ELR (cell line): ENCODE measurements at regions not wholly inside any gene's neighbourhood (a gene's known extent, or its start where the extent isn't known, plus 50 kb on each side); places are given as distances from the start of the nearest gene placed in this dataset.
"Not testable (repeated sequence)": the region's sequence is repeated elsewhere in the genome, so short reads cannot be mapped to it uniquely, and the experiment has no call there.

ENCODE experiments used
- DNase-seq: peaks from one replicate; pipeline ENCODE4 v3.0.0-alpha.2; 2015; ENCODE audit warnings: low read depth

- DNase-seq = no peak
Observed at GRCh38 chr5:87751824-87752223, 339.1 kb upstream of the CCNH start.

- DNase-seq = no peak
Observed at GRCh38 chr5:87746891-87747377, 334.2 kb upstream of the CCNH start.

GRCh38 chr5:87746341-87746740 is 333.6 kb upstream of the CCNH start:
- DNase-seq = no peak

GRCh38 chr5:87741881-87742280 is 329.2 kb upstream of the CCNH start:
- DNase-seq = no peak

- DNase-seq = no peak
Observed at GRCh38 chr5:87735923-87736322, 323.2 kb upstream of the CCNH start.

- DNase-seq = no peak
Observed at GRCh38 chr5:87733897-87734296, 321.2 kb upstream of the CCNH start.

- DNase-seq = no peak
Observed at GRCh38 chr5:87732875-87733768, 320.4 kb upstream of the CCNH start.

- no peak for DNase-seq
Observed at GRCh38 chr5:87729781-87730180, 317.1 kb upstream of the CCNH start.

GRCh38 chr5:87722286-87722685 is 309.6 kb upstream of the CCNH start:
- DNase-seq = no peak

- DNase-seq = not testable (repeated sequence)
Observed at GRCh38 chr5:87718224-87718925, 305.6 kb upstream of the CCNH start.

- no peak for DNase-seq
Observed at GRCh38 chr5:87717761-87718160, 305.0 kb upstream of the CCNH start.

GRCh38 chr5:87705876-87706275 is 293.1 kb upstream of the CCNH start:
- no peak for DNase-seq

GRCh38 chr5:87686975-87687374 is 274.2 kb upstream of the CCNH start:
- no peak for DNase-seq

GRCh38 chr5:87686018-87686417 is 273.3 kb upstream of the CCNH start:
- no peak for DNase-seq

GRCh38 chr5:87674235-87674634 is 261.5 kb upstream of the CCNH start:
- no peak for DNase-seq

- DNase-seq = no peak
Observed at GRCh38 chr5:87671146-87671545, 258.4 kb upstream of the CCNH start.

GRCh38 chr5:87665166-87665565 is 252.4 kb upstream of the CCNH start:
- no peak for DNase-seq

- DNase-seq = no peak
Observed at GRCh38 chr5:87661784-87662566, 249.2 kb upstream of the CCNH start.

- no peak for DNase-seq
Observed at GRCh38 chr5:87653242-87653641, 240.5 kb upstream of the CCNH start.

- DNase-seq = peak; percentile 20
Observed at GRCh38 chr5:87650284-87650683, 237.6 kb upstream of the CCNH start.

GRCh38 chr5:87649455-87649854 is 236.7 kb upstream of the CCNH start:
- no peak for DNase-seq

- DNase-seq = no peak
Observed at GRCh38 chr5:87645224-87645623, 232.5 kb upstream of the CCNH start.
